SH-SY5Y (cell line): ENCODE measurements at regions not wholly inside any gene's neighbourhood (a gene's known extent, or its start where the extent isn't known, plus 50 kb on each side); places are given as distances from the start of the nearest gene placed in this dataset.

Experiments
- GATA2 ChIP-seq: IDR thresholded peaks from 2 replicates; pipeline ENCODE4 v1.6.1; 2011; ENCODE audit warnings: mild to moderate bottlenecking, low read depth, low read length
- GATA3 ChIP-seq: IDR thresholded peaks from 2 replicates; pipeline ENCODE4 v1.6.1; 2011; ENCODE audit warnings: low read depth, mild to moderate bottlenecking, low read length, moderate library complexity

DNA sequence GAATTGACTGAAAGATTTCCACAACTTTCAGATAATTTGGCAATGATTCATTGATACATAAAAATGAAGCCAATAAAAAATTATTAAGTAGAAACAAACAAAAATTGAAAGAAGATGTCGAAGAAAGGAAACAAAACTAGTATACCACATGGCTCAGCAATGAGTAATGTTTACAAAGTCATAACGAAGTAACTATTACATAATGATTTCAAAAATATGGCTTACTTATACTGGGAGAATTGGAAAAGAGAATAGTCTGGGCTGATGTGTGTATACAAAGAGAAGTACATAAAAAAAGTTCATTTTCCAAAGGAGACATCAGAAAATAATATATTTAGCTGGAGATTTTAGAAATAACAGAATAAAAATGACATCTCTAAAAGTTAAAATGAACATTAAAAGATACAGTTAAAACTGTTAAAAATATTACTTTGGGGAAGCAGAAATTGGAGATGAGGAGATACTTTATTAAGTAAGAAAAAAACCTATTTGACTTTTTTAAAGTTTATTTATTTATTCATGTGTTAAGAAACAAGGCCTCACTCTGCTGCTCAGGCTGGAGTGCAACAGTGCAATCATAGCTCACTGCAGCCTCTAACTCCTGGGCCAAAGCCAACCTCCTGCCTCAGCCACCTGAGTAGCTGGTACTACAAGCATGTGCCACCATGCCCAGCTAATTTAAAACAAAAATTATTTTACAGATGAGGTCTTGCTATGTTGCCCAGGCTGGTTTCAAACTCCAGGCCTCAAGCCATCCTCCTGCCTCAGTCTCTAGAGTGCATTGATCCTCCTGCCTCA lies 409.7 kb upstream of the PIK3C3 start:
- no peak for TF ChIP-seq GATA2
- TF ChIP-seq GATA3 = no peak
